ENCODE measurements at regions not wholly inside any gene's neighbourhood (a gene's known extent, or its start where the extent isn't known, plus 50 kb on each side); places are given as distances from the start of the nearest gene placed in this dataset.

GRCh38 chr2:15883684-15884083 is 56.7 kb upstream of the MYCN start:
- DNase-seq (ENCODE audit: low read depth): no peak

DNA sequence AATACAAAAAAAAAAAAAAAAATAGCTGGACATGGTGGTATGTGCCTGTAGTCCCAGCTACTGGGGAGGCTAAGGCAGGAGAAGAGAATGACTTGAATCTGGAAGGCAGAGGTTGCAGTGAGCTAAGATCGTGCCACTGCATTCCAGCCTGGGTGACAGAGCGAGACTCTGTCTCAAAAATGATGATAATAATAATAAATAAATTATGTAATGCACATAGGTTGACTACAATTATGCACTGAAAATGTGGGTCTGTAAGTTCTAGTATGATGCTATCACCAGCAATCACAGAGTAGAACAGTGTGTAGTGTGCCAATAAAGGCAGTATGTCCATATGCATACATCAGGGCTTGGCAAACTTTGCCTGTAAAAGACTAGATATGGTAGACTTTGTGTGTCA is 55.6 kb upstream of the MYCN start:
- no peak for DNase-seq (ENCODE audit: low read depth)

GRCh38 chr2:15886231-15886630 is 54.1 kb upstream of the MYCN start:
- DNase-seq (ENCODE audit: low read depth): no peak

GRCh38 chr2:15889442-15890123 is 50.8 kb upstream of the MYCN start:
- no peak for DNase-seq (ENCODE audit: low read depth)

DNA sequence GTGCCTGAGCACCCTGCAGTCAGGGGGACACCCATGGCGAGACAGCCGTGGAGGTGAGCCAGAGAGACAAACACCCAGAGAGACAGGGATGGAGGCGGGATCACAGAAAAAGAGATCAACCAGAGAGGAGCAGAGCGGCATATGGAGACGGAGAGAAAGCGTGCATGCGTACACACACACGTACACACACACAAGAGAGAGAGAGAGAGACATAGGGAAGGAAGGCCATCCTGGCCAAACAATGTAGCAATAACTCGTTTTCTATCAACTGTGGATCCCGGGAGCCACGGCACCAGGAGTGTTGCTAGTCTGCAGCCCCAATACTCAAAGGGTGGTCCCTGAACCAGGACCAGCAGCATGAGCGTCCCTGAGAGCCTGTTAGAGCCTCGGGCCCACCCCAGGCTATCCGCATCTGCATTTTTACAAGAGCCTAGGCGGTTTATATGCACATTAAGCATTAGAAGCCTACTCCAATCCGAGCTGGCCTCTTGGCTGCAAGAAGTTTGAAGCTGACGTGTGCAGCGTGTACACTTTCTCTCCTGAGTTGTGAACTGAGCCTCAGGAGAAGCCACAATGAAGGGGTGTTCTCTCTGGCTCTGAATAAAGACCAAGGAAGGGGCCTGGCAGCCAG is 50.1 kb upstream of the MYCN start:
- DNase-seq (ENCODE audit: low read depth): no peak

Data from M059J (cell line).